HG03378 (cell line): ENCODE measurements at regions not wholly inside any gene's neighbourhood (a gene's known extent, or its start where the extent isn't known, plus 50 kb on each side); places are given as distances from the start of the nearest gene placed in this dataset.

Source experiments
- ATAC-seq: cut with Tn5 transposase; IDR thresholded peaks from one replicate; pipeline ENCODE4 v1.9.1; 2021; ENCODE audit warnings: mild to moderate bottlenecking, moderate library complexity; ENCODE audit not compliant: unreplicated experiment

DNA sequence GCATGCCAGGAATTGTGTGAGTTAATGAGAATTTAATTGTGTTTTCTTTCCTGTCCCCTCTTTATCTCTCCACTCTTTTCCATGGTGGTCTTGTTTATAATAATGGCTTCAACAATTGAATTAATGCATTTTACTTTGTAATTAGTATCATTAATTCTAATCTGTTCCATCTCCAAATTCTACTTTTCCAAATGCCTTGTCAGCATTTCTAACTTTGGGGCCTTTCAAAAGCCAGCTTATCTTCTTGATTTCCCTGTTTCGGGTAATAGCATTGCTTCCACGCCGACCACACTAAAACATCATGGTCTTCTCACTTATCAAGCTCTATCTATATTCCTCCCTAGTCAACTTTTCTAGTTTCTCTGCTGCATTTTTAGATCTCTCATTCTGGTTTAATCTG lies 54.2 kb upstream of the RMST start:
- ATAC-seq, result no peak

GRCh38 chr12:97411341-97411740 lies 51.3 kb upstream of the RMST start:
- ATAC-seq, result no peak
